Liver (tissue), 8 donors: ENCODE measurements at regions not wholly inside any gene's neighbourhood (a gene's known extent, or its start where the extent isn't known, plus 50 kb on each side); places are given as distances from the start of the nearest gene placed in this dataset.

Source experiments
- DNase-seq: peaks from one replicate; pipeline ENCODE4 v3.0.0-alpha.2; 2017; ENCODE audit warnings: low spot score
- H3K27ac ChIP-seq, 2 donors: one replicate each; pipeline ENCODE4 v1.7.0; 2013; ENCODE audit warnings: inconsistent platforms in 2 of 2, low read length in 2 of 2, control low read depth in 1 of 2, low read depth in 1 of 2, mild to moderate bottlenecking in 1 of 2
- H3K27me3 ChIP-seq, 4 donors: one replicate each; pipeline versions ENCODE4 v1.6.1 to v1.7.0; 2013; ENCODE audit warnings: low read length in 3 of 4, inconsistent platforms in 1 of 4, mild to moderate bottlenecking in 1 of 4, moderate library complexity in 1 of 4; ENCODE audit not compliant: control insufficient read depth in 4 of 4, insufficient read depth in 4 of 4
- H3K36me3 ChIP-seq, 4 donors: one replicate each; pipeline versions ENCODE4 v1.6.1 to v1.7.0; 2013; ENCODE audit warnings: low read length in 3 of 4, mild to moderate bottlenecking in 3 of 4, low read depth in 1 of 4, moderate library complexity in 1 of 4; ENCODE audit not compliant: control insufficient read depth in 4 of 4, insufficient read depth in 3 of 4
- H3K4me1 ChIP-seq, 4 donors: one replicate each; pipeline versions ENCODE4 v1.6.1 to v1.7.0; 2013; ENCODE audit warnings: low read length in 3 of 4, mild to moderate bottlenecking in 3 of 4, moderate library complexity in 1 of 4; ENCODE audit not compliant: control insufficient read depth in 4 of 4, insufficient read depth in 4 of 4
- H3K4me3 ChIP-seq, 3 donors: one replicate each; pipeline versions ENCODE4 v1.6.1 to v1.7.0; 2013; ENCODE audit warnings: low read length in 3 of 3, control low read depth in 1 of 3, low read depth in 1 of 3, mild to moderate bottlenecking in 1 of 3
- H3K9ac ChIP-seq, 2 donors: one replicate each; pipeline ENCODE4 v1.7.0; 2013; ENCODE audit warnings: low read length in 2 of 2, mild to moderate bottlenecking in 2 of 2, moderate library complexity in 2 of 2, control low read depth in 1 of 2, low read depth in 1 of 2
- H3K9me3 ChIP-seq, 4 donors: one replicate each; pipeline versions ENCODE4 v1.6.1 to v1.7.0; 2013; ENCODE audit warnings: low read length in 3 of 4; ENCODE audit not compliant: control insufficient read depth in 4 of 4
- ATF3 ChIP-seq: IDR thresholded peaks from 2 replicates; pipeline ENCODE4 v1.6.1; 2016; ENCODE audit warnings: antibody characterized with exemption
- CTCF ChIP-seq: fragments of 150-350 bp; IDR thresholded peaks from 2 replicates; pipeline ENCODE4 v1.5.1; 2017; ENCODE audit warnings: improper control_type of control experiment, low read depth, low read length; ENCODE audit not compliant: missing input control
- EGR1 ChIP-seq, 2 donors: IDR thresholded peaks; 2 replicates each; pipeline ENCODE4 v1.6.1; 2016 to 2018; ENCODE audit warnings: antibody characterized with exemption in 2 of 2, low read depth in 2 of 2
- FOXA1 ChIP-seq: IDR thresholded peaks from 2 replicates; pipeline ENCODE4 v1.6.1; 2016; ENCODE audit warnings: antibody characterized with exemption
- FOXA2 ChIP-seq: IDR thresholded peaks from 2 replicates; pipeline ENCODE4 v1.6.1; 2016; ENCODE audit warnings: antibody characterized with exemption
- GABPA ChIP-seq, 2 donors: IDR thresholded peaks in 1 of 2; conservative IDR thresholded peaks in 1 of 2; 2 replicates each; pipeline ENCODE4 v1.6.1; 2016; ENCODE audit warnings: antibody characterized with exemption in 2 of 2, mild to moderate bottlenecking in 1 of 2, moderate library complexity in 1 of 2
- HNF4A ChIP-seq, 2 donors: conservative IDR thresholded peaks; 2 replicates each; pipeline ENCODE4 v1.6.1; 2016; ENCODE audit warnings: antibody characterized with exemption in 2 of 2, mild to moderate bottlenecking in 2 of 2
- JUND ChIP-seq, 2 donors: IDR thresholded peaks; 2 replicates each; pipeline ENCODE4 v1.6.1; 2016; ENCODE audit warnings: antibody characterized with exemption in 2 of 2
- MAX ChIP-seq: IDR thresholded peaks from 2 replicates; pipeline ENCODE4 v1.6.1; 2016; ENCODE audit warnings: antibody characterized with exemption
- RAD21 ChIP-seq, 2 donors: IDR thresholded peaks; 2 replicates each; pipeline ENCODE4 v1.6.1; 2016; ENCODE audit warnings: antibody characterized with exemption in 2 of 2, mild to moderate bottlenecking in 2 of 2
- REST ChIP-seq: IDR thresholded peaks from 2 replicates; pipeline ENCODE4 v1.6.1; 2016; ENCODE audit warnings: antibody characterized with exemption, mild to moderate bottlenecking
- RXRA ChIP-seq, 2 donors: IDR thresholded peaks; 2 replicates each; pipeline ENCODE4 v1.6.1; 2017 to 2018; ENCODE audit warnings: antibody characterized with exemption in 2 of 2, mild to moderate bottlenecking in 1 of 2
- SP1 ChIP-seq: IDR thresholded peaks from 2 replicates; pipeline ENCODE4 v1.6.1; 2018; ENCODE audit warnings: antibody characterized with exemption, mild to moderate bottlenecking
- TAF1 ChIP-seq: conservative IDR thresholded peaks from 2 replicates; pipeline ENCODE4 v1.6.1; 2016; ENCODE audit warnings: antibody characterized with exemption, mild to moderate bottlenecking
- YY1 ChIP-seq: IDR thresholded peaks from 2 replicates; pipeline ENCODE4 v1.6.1; 2016; ENCODE audit warnings: antibody characterized with exemption, mild to moderate bottlenecking
- ZBTB33 ChIP-seq: IDR thresholded peaks from 2 replicates; pipeline ENCODE4 v1.6.1; 2016; ENCODE audit warnings: antibody characterized with exemption
- WGBS: extraction: QIAGEN DNeasy Blood & Tissue Kit; methylation state at CpG from one replicate; pipeline ENCODE4 v1.1.7; 2013; 5-methylcytosine and 5-hydroxymethylcytosine counted together
- donor health status: healthy.
- donor health status: healthy.
- donor health status: healthy.
- donor health status: healthy.
- donor health status: healthy.

- no peak for TF ChIP-seq HNF4A (conservative IDR thresholded peaks at IDR 0.05)
- no peak for TF ChIP-seq ZBTB33
- TF ChIP-seq YY1: no peak
- no peak for TF ChIP-seq GABPA (IDR thresholded peaks at IDR 0.05 in 1 of 2, conservative IDR thresholded peaks at IDR 0.05 in 1 of 2)
- TF ChIP-seq MAX: no peak
Measured at GRCh38 chr13:107809125-107809524, 406.2 kb downstream of the LIG4 start (continued).

- Histone ChIP-seq H3K27ac (no peak overlapping the region), H3K27me3 (no peaks in the 10 kb centered on the region), H3K4me3 (no peak overlapping the region), H3K4me1 (no peaks in the 10 kb centered on the region), H3K9ac (no peak overlapping the region), H3K36me3 (no peaks in the 10 kb centered on the region), H3K9me3 (no peaks in the 10 kb centered on the region)
- DNase-seq: no peak
- 66% methylated on average over 3 of the region's 3 CpGs for WGBS
- TF ChIP-seq HNF4A (conservative IDR thresholded peaks at IDR 0.05) (no peak), REST (no peak), RAD21 (IDR thresholded peaks at IDR 0.05) (no peak), RXRA (IDR thresholded peaks at IDR 0.05) (no peak), MAX (no peak), FOXA1 (no peak), CTCF (no peak)
Measured at GRCh38 chr13:107808389-107808788, 406.9 kb downstream of the LIG4 start.

GRCh38 chr13:107807306-107808073 is 407.8 kb downstream of the LIG4 start:
- Histone ChIP-seq H3K27me3 (no peaks in the 10 kb centered on the region), H3K4me3 (no peak overlapping the region), H3K9me3 (no peaks in the 10 kb centered on the region), H3K4me1 (no peaks in the 10 kb centered on the region), H3K27ac (no peak overlapping the region), H3K9ac (no peak overlapping the region), H3K36me3 (no peaks in the 10 kb centered on the region)
- DNase-seq: no peak
- 58% methylated on average over 3 of the region's 3 CpGs for WGBS
- TF ChIP-seq FOXA1 (no peak), SP1 (no peak), REST (no peak), JUND (IDR thresholded peaks at IDR 0.05) (no peak), TAF1 (no peak), ATF3 (no peak), EGR1 (IDR thresholded peaks at IDR 0.05; ENCODE audit: low read depth in 2 of 2) (no peak), FOXA2 (no peak), YY1 (no peak)
